Stimulated activated naive CD4-positive, alpha-beta T cell (primary cell): ENCODE measurements at regions not wholly inside any gene's neighbourhood (a gene's known extent, or its start where the extent isn't known, plus 50 kb on each side); places are given as distances from the start of the nearest gene placed in this dataset.

Experiments
- DNase-seq, 6 experiments: peaks; one replicate each; lab custom pipeline; 2025; lab: John Stamatoyannopoulos, UW

DNA sequence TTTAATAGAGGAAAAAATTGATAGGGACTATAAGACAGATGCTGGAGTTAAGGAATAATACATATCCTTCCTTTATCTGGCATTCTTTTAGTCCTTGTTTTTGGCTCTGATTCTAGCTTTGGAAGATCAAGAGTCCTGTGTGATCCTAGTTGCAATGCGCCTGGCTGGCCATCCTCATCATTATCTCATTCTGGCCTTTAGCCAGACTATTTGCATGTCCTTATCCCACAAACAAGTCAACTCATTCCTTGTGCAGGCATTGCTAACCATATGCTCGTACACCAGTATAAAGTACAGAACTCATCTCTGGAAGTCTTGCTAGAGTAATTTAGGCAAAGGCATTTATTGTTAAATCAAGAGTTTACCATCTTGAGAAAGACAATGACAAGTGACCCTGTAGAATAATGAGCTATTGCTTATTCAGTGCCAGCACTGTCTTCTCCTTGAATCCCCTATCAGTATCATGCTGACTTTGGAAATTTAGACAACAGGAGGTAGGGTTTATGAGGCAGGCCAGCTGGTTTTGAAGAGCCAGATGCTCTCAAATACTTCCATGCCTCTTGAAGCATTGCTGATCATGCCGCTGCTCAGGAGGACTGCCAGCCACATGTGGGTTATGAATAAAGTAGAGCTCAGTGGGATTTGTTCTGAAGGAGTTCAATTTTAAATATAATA is 1730.3 kb upstream of the TENM3 start:
- DNase-seq, result no peak

DNA sequence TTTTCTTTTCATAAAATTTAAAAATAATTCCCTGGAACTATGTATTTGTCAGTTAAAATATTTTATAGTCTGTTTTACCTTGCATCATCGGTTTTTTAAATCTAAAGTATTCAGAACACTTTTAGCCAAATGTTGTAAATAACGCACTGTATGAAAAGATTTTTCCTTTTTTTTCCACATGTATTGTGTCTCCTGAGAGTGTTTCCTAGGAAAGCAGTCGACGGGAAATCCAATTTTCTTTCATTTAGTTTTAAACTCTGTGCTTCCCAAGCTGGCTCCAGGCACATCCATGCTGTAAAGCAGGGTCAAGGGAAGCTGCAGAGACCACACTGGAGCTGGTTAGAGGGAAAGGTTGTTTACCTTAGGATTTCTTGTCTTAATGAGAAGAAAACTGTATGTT is 1724.3 kb upstream of the TENM3 start:
- DNase-seq, result no peak

DNA sequence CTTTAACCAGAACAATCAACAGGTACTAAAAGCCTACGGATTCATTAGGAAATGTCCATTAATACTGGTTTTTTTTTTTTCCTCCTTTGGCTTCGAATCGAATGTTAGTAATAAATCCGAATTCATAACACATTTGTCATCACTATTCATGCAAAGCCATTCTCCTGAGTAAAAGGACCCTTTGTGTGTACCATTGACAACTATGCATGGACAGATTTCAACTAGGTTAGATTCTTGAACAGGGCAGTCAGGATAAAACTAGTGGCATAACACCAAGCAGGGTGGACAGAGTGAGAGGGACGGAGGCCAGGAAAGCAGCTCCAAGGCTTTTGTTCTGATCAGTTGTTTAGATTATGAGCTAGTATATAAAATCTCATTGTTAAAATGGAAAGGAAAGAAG is 1722.0 kb upstream of the TENM3 start:
- DNase-seq, result no peak

DNA sequence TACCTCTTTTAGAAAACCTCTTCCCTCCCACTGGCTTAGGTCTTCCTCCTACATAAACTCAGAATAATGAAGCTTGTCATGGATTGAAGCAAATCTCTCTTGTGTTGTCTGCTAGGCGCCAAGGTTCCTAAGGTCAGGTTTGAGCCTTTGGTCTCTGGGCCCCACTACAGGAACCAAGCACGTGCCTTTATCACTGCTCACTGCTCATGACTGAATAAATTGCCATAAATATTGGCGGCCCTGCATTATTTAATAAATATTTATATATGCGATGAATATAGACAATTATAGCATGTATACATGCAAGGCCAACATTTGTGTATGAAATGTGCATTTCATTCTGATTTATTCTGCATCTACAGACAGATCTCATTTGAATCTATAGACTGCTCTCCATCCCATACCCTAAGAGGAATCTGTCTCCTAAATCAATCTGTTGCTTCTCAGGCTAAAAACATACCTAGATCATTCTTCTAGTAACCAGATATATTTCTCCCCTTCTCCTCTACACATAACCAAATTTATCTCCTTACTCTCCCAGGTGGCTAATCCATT is 1717.6 kb upstream of the TENM3 start:
- DNase-seq, result no peak

DNA sequence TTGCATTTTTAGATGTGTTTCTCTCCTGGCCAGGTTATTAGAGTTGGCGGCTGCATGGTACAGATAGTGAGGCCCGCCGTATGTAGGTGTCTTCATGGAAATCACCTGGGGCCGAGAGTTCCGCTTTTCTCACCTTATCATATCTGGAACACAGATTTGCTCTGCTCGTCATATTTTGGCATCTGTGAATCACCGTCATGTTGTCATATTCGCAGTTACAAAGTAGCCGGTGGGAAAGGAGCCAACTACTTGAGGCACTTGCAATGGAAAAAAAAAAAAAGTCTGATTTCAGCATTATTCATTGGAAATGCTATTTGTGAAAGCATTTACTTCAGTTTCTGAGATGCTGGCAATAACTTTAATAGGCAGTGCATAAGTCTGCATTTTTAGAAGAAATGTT is 1715.2 kb upstream of the TENM3 start:
- DNase-seq, result no peak

DNA sequence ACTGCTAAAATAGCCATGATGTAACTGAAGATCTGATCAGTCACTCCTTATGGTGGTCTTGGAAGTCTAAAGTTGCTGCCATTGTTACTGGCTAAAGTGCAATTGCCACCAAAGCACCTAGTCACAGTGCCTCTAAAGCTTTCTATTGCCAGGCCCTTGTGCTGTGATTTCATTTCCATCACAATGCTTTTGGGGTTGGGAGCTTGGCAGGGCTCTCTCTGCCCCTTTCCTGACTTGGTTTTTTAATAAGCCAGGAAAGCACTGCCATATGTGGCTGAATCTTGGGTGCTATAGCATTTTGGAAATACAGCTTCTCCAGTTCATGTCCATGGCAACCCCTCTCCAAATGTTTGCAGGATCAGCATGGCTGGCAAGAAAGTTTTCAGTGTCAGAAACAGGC is 1712.4 kb upstream of the TENM3 start:
- no peak for DNase-seq

DNA sequence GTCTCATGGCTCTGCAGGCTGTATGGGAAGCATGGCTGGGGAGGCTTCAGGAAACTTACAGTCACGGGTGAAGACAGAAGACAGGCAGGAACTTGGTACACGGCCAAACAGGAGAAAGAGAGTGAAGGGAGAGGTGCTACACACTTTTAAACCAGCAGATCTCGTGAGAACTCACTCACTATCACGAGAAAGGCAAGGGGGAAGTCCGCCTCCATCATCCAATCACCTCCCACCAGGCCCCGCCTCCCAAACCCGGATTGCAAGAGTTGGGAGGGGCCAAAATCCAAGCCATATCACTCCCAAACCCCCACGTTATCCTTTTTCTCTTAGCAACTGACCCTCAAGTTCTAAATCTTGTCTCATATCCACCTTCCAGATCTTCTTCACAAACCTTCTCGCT is 1710.5 kb upstream of the TENM3 start:
- DNase-seq, result no peak

DNA sequence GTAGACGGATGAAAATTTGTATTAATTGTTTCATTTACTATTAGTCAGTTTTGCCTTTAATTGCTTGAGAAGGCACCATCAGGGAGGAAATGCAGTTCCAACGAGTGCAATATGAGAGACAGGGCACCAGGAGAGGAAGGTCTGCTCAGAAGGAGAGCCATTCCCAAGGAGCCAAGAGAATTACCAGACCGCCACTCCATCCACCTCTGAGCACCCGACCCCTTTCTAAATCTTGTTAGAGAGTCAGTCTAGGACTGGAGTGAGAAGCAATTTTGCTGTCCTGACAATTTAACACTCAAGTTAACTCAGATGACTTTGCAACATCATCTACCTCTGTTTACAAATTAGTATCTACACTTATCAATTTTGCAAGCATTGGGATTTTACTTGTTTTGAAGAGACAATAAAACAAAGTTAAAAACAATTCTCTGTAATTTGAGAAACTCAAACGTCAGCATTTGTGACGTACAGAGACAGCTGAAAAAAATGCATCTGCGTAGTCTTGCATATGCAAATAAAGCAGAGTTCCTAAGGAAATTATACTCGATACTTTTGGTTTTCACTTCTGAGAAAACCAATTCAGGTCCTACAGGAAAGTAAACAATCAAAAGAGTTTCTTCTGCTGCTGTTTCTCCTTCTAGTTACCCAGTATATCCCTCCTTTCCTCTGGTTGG is 1704.7 kb upstream of the TENM3 start:
- no peak for DNase-seq

DNA sequence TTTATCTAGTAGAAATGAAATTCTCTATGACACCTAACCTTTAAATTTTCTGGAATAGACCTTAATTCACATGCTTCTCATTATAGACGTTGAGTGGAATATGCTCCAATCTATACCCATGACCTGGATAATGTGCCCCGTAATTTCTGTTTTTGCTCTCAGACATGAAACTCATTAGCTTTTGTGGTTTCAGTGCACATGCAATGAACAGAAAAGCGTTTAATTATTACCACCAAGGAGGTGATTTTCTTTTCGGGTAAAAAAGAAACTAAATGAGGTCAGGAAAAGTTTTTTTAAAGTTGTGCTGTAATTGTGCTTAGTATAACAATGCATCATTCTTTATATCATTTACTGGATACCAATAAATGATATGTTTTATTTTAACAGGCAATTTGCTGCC is 1703.9 kb upstream of the TENM3 start:
- DNase-seq, result no peak

DNA sequence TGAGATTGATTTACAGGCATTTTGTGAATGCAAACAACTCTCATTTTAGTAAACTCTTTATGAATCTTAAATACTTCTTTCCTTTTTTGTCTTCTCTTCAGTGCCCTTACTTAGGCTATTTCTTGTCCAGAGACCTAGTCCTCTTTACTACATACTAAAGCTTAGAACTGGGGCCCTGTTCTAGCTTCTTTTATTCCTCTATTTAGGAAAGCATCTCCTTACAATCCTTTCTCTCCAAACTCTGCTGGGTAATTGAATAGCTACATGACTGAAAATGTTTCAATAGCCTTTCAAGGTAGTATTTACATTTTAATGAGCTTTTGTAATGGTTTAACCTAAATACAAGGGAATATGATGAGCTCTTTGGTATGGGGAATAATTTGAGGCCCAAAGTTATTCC is 1701.5 kb upstream of the TENM3 start:
- DNase-seq, result no peak

DNA sequence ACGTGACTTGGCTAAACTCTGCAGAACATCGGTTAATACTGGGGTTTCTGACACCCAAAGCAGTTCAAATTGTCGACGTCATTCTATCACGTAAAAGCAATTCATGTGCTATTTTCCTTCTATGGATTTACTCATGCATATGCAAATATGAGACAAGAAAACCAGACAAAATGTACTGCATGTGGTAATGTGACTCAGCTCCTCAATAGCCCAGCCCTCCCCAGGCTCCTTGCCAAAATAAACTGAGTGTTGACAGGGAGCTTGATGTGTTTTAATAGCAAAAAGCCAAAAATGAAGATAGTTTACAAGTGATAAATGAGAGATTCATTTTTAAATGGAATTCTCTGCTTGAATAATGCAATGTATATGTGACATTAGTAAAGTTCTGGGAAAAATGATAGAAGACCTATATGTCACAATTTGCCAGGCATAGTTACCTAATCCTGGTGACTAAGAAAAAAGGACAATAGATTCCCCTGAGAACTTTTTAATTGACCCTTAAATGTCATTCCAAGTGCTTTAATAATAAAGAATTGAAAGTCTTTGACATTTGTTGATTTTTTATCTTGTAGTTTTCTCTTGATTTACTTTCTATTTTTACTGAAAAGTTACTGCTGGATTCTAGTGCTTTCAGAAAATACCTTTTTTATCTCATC is 1700.6 kb upstream of the TENM3 start:
- no peak for DNase-seq

DNA sequence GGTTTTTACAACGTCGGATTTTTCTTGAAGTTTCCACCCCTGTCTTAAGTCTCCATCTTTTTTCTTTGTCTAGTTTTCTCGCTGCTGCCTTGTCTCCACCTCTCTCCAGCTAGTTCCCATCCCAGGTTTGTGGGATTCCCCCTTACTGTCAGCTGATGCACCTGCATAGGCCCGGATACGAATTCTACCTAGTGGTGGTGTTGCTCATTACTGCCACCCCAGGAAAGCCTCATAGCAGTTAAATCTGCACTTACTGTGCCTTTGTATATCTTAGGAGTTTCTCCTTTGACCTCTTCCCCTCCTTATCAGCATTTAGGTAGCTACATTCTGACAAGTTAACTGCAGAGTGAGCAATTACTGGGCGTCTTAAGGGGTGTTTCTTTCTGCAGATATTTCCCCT is 1693.1 kb upstream of the TENM3 start:
- DNase-seq, result no peak

DNA sequence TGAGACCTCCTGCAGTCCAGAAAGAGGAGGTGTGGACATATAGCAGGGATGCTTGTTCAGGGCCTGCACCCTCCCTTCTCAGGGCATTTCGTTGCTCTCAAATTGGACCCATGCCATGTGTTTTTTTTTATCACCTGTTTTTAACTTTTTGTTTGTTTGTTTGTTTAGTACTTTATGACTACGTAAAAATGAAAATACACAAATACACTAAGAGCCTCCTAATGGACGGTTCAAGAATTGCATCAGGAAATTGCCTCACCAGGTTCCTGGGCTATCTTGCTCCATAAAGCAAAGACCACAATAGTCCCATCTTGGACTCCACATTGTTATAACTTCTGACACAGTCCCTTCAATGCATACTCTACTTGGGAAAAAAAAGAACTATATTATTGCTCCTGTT is 1685.9 kb upstream of the TENM3 start:
- DNase-seq, result no peak

DNA sequence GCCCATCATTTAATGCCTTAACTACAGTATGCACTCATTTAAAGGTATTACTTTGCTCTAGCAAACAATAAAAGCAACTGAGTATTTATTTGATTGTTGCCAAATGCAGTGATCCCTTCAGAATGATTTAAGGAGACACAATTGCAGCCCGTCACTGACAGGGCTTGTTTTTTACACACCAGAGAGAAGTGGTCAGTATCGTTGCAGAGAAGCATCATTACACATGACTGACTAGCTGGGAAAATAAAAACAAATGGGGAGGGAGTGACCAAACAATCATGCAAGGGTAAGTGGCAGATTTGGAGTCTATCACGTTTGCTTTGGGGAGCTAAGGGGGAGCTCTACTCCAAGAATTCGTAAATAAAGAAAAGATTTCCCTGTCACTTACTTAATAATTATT is 1685.3 kb upstream of the TENM3 start:
- no peak for DNase-seq

DNA sequence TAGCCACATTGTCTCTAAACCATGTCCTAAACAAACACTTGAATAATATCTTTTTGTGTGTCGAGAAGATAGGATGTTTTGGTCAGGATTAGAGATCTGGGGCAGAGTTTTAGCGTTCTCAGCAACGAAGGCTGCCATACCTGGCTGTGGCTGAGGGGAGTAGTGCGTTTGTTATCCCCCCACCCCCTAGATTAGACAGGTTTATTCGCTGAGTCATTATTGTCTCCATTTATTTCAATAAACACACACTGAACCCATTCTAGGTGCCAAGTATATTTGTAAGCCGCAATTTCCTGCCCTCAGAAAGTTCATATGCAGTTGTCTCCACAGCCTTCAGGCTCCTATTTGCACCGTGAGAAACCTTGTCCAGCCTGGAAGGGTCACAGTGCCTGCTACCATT is 1684.8 kb upstream of the TENM3 start:
- no peak for DNase-seq

DNA sequence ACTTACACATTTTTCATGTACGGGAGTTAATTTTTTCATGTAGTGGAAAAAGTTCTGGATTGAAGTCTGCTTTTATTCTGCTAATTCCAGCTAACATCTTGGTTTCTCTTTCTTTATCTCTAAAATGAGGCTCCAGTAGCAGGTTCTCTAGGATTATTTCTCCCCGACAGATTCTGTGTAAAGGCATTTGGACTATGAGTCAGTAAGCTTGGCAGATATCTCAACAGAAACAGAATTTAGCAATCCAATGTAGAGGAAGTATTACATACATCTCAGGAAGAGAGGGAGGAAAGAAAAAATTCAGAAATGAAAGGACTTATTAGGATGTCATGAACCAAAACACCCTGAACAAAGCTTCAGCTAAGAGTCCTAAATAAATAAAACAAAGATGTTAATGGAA is 1682.3 kb upstream of the TENM3 start:
- DNase-seq, result no peak

DNA sequence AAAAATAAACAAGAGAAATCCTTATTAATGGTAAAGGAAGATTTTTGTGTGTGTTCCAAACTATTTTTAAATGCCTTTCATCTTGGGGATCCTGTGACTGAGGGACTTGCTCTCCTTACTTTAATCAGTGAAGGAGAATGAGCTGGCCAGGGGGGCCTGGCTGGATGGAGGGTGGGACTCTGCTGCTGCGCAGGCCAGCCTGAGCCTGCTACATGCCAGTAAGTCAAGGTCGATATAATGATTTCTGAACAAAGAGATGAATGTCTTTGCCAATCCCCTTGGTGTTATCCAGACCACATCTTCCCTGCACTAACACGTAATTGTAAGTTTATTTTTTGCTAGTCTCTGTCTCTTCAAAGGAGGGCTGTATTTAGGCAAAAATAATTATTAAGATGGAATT is 1679.2 kb upstream of the TENM3 start:
- DNase-seq, result no peak

DNA sequence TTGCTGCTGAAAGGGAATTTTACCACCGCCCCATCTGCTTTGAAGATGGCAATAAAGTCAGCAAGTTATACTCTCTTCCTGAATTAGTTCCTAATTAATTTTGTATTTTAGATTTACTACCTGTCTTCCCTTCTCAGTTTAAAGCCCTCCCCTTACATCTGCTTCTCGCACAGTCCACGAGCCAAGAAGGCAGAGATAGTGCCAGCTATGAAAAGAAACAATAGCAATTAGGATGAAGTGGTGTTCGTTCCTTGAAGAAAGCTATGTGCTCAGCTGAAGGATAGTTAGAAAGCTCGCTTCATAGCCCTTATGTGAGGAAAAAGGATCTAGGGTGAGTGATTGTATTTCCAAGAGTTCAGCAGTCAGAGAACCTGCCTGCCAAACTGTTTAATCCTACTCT is 1678.8 kb upstream of the TENM3 start:
- no peak for DNase-seq

DNA sequence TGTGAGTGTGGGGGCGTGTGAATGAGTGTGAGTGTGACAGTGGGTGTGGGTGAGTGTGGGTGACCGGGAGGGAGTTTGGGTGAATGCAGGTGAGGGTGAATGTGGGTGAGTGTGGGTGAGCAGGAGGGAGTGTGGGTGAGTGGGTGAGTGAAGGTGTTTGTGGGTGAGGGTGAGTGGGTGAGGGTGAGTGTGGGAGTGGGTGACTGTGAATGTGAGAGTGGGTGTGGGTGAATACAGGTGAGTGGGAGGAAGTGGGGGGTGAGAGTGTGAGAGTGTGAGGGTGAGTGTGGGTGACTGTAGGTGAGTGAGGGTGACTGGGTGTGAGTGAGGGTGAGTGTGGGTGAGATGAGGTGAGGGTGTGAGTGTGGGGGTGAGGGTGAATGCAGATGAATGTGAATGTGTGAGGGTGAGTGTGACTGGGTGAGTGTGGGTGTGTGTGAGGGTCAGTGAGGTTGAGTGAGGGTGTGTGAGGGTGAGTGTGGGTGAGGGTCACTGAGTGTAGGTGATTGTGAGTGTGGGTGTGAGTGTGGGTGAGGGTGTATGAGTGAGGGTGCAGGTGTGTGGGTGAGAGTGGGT is 1677.3 kb upstream of the TENM3 start:
- no peak for DNase-seq

DNA sequence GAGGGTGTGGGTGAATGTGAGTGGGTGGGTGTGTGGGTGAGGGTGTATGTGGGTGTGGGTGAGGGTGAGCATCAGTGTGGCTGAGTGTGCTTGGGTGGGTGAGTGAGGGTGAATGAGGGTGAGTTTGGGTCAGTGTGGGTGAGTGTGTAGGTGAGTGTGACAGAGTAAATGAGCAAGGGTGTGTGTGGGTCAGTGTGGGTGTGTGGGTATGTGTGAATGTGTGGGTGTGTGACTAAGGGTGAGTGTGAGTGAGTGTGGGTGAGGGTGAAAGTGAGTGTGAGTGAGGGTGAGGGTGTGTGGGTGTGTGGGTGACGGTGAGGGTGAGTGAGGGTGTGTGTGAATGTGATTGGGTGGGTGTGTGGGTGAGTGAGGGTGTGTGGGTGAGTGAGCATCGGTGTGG is 1676.7 kb upstream of the TENM3 start:
- no peak for DNase-seq

DNA sequence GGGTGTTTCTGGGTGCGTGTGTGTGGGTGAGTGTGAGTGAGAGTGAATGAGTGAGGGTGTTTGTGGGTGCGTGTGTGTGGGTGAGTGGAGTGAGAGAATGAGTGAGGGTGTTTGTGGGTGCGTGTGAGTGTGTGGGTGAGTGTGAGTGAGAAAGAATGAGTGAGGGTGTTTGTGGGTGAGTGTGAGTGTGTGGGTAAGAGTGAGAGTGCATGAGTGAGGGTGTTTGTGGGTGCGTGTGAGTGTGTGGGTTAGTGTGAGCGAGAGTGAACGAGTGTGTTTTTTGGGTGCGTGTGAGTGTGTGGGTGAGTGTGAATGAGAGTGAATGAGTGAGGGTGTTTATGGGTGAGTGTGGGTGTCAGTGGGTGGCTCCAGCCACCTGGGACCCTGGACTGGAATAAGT is 1676.1 kb upstream of the TENM3 start:
- DNase-seq, result no peak

DNA sequence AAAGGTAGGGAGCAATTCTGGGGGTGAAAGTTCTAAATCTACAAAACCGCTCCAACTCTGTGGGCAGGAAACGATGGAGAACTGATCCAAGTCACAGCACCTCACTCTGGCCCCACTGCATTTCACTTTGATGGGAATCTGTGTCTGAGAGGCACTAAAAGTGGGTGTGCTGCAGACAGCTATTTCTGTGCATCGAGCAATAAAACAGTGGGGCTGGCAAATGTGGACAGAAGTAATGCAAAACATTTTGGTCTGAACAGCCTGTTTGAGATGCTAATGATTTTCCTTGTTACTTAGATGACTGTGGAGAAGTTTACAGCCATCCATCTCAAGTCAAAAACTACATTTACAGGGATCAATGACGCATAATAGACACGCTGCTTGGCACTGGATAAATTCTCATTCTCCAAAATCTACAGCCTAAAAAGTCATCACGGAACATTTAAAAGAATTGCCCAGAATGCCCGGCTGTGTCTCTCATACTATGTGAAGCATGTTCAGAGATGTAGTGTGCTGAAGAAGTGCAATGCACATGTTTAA is 1671.6 kb upstream of the TENM3 start:
- no peak for DNase-seq

DNA sequence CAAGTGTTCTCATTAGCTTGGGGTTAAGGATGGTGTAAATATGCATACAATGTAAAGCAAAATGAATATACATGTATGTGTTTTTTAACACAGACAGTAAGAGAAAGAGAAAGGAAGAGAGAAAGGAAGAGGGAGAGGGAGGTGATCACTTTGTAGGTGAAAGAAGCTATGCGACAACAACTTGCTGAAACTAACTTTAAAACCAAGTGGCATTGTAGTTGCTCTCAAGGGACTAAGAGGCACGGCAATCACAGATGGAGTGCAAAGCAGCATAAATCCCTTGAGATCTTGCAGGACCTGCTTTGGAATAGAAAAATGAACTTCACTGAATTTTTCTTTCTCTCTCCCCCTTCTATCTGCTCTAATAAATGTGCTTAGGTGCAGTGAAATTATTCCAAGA is 1665.0 kb upstream of the TENM3 start:
- no peak for DNase-seq
